ENCODE measurements at regions not wholly inside any gene's neighbourhood (a gene's known extent, or its start where the extent isn't known, plus 50 kb on each side); places are given as distances from the start of the nearest gene placed in this dataset.

DNA sequence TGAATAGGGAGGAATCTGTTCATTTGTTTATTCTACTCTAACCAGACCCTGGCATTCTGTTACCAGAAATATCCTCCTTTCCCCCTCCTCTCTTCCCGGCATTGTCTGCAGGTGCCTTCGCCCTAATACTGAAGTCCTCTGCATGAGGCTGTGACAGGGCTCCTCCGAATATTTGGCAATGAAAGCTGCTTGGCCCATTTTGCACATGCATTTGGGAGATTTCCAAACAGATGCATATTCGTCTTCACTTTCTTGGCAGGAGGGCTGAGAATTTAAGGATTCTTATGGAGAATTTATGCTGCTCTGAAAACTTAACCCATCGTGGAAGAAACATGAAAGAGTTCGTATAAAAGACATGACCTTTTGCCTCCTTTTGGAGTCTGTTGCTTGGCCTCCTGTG is 484.0 kb downstream of the ZNF608 start:
- no peak for DNase-seq (ENCODE audit: low spot score)

DNA sequence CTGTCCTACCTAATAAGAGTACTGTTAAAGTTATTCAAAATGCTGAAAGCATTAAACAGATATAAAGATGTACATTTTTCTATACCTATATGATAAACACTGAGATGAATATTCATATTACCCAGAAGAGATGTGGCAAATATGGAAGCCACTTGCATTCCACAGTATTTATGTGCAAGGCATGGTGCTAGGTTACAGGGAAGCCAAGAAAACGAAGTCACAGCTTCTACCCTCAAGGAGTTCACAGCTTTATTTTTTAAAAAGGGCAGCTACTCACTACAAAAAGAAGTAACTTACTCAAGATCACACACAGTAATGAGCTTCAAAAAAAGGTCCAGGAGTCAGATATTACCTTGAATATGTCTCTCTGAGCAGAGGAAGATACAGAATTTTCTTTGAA is 484.6 kb downstream of the ZNF608 start:
- no peak for DNase-seq (ENCODE audit: low spot score)

DNA sequence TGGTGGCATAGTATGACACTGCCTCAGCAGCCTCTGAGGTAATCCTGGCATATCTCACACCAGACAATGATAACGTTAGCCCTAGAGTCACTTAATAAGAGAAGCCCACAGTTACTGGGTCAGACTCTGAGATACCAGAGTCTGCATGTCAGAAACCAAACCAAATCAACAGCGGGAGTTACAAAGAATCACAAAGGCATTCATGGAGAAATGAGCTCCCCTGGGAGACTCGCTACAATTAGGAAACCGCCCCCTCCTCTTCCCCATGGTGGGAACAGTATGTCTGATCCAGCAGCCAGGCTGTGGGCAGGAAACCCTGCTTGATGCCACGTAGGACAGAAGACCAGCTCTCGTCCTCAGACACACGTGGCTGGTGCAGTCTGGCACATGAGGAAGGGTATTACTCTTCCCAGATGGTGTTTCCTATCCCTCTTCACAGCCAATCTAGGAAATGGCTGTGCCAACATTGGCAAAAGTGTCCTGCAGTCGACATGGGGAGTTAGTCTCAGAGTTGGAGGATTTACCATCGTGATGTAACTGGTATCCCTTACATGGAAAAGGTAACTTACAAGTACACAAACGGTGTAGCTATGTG is 485.4 kb downstream of the ZNF608 start:
- no peak for DNase-seq (ENCODE audit: low spot score)

DNA sequence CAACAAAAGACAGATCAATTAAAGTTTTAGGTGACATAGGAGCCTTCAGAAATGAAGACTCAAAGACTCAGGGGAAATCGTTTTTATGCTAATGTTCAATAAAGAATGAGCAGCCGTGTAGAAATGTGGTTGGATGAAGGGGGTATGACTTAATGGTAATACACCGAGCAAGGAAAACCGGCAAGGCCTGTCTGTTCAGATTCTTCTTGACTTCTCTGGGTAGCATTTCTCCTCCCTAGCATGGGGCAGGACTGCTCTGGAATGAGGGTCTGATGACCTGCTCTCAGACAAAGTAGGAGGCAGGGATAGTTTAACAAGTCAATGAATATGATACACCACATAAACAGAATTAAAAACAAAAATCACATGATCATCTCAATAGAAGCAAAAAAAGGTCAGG is 487.4 kb downstream of the ZNF608 start:
- DNase-seq (ENCODE audit: low spot score) = no peak

DNA sequence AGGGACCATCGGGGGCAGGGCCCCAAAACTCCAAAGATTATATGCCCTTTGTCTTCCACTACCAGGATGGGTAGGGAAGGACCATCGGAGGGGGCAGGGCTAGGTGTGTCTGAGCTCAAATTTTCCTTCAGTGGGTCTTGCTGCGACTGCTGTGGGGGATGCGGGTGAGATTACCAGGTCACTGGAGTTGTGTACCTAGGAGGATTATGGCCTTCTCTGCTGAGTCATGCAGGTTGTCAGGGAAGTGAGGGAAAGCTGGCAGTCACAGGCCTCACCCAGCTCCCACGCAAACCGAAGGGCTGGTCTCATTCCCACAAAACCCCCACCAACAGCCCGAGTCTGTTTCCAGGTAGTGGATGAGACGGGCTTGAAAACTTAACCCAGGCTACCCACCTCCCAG is 489.4 kb downstream of the ZNF608 start:
- no peak for DNase-seq (ENCODE audit: low spot score)

DNA sequence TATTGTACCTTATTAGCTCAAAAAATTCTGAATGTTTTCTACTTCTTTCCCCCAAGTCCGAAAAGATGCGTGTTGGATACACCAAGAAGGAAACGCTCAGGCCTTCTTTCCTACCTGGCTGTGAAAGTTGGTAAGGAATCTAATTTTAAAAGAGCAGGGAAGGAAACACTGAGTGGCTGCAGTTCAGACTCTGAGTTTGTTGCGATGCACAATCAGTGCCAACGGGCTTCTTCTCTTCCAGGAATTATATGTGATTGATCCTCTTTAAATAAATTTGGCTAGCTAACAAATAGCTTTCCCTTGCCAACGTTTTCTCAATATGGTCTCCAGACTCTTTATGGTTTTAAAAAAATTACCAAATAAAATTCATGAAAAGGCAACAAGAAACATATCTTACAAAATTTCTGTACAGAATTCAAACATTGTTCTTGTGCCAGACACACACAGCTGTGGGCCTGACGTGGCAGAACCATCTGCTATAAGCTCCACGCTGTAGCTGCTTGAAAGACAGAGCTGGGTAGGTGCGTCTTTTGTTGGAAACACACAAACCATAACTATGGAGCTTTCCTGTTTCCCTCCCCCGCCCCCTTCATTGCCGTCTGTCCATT is 493.1 kb downstream of the ZNF608 start:
- no peak for DNase-seq (ENCODE audit: low spot score)

DNA sequence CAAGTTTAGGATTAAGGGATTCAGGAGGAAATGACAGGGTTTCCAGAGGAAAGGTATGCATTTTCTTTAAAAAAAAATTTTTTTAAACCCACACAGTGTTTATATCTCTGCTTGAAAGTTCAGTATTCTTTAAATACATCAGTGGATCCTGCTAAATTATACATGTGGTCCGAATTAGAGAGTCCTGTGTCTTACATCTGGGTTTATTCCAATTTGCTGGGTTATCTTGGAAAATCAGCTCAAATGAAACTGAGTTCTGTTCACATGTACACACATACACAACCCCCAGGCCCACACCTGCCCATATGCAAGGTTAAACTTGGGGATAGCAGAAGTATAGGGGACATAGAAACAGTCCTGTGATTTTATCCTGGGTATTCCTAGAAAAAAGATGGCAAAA is 493.7 kb downstream of the ZNF608 start:
- no peak for DNase-seq (ENCODE audit: low spot score)

DNA sequence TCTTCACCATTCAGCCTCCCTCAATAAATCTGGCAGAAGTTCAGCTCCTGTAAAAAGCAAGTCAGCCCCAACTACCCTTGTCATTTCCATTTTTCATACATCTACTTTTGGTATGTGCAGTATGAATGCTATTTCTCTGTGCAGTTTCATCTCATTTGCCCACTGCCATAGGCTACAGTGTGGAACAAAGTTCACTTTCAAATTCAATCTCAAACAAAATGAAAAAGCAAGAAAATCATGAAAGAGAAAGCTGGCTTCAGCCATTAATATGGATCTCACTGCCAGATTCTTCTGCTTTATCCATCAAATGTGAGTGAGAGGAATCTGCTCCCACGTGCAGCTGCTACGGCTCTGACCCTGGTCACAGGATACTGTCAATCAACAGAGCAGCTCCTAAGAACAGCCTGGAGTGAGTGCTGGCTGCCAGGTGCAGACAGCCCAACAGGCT is 494.2 kb downstream of the ZNF608 start:
- no peak for DNase-seq (ENCODE audit: low spot score)

DNA sequence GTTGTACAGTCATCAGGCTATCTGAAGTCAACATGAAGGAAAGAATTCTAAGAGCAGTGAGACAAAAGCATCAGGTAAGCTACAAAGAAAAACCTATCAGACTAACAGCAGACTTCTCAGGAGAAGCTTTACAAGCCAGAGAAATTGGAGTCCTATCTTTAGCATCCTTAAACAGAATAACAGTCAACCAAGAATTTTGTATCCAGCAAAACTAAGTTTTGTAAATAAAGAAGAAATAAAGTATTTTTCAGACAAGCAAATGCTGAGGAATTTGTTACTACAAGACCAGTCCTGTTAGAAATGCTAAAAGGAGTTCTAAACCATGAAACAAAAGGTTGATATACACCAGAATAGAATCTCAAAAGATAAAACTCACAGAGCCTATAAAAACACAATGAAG is 501.2 kb downstream of the ZNF608 start:
- DNase-seq (ENCODE audit: low spot score) = no peak

DNA sequence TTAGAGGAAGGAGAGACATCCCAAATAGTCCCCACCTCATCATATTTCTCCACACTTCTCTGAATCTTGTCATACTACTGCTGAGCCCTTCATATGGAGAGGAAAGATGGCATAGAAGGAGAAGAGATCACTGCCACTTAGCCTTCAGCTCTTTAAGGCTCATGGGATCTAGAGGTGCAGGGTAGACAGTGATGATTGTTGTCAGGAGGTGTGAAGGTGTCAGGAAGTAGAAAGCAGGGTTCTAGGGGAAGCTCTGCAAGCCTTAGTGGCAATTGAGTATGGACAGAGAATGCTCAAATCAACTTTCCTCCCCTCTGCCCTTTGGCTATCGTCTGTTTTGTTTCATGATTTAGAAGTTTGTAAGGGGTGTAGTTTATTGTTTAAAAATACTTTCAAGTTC is 505.7 kb downstream of the ZNF608 start:
- DNase-seq (ENCODE audit: low spot score) = no peak

DNA sequence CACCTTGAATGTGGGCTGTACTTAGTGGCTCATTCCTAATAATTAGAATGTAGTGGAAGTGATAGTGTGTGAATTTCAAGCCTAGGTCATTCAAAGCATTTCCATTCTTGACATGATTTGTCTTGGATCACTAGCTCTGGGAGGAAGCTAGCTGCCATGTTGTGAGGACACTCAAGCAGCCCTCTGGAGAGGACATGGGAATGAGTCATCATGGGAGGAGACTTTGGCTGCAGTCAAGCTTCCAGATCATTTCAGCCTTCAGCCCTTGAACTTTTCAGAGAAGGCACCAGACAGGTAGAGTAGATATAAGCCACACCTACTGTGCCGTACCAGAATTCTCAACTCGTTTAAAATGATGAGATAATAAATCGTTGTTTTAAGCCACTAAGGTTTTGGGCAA is 506.9 kb downstream of the ZNF608 start:
- DNase-seq (ENCODE audit: low spot score) = no peak

DNA sequence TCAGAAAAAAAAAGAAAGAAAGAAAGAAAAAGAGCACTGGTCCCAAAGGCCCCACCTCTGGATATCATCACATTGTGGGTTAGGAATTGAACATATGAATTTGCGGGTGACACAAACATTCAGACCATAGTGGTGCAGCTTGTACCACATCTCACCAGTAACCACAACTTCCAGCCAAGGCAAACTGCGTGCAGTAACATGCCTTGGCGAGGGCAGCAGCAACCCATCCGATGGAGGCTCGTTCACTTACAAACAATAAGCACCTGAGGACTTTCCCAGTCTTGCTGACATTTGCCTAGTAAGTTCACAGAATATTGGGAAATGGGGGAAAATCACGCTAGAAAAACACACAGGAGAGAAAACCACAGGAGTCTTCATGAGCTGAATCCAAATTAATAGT is 508.1 kb downstream of the ZNF608 start:
- DNase-seq (ENCODE audit: low spot score) = no peak

DNA sequence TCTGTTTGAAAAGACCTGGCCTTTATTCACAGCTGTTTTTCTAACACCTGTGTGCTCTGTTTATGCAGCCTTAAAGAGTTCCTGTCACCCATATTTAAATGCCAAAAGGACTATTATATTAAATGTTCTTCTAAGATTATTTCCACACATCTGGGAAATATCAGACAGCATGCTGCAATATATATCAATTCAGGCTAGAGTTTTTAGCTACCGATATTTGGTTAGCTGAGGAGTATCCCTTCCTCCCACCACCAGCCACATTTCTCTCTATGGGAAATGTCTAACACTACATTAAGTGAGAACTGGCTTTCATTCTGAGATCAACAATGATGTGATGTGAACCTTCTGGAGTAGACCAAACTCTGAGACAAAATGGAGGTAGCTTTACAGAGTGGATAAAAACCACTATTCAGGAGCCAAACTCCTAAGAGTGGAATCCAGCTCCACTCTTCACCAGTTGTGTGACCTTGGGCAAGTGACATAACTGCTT is 509.2 kb downstream of the ZNF608 start:
- no peak for DNase-seq (ENCODE audit: low spot score)

DNA sequence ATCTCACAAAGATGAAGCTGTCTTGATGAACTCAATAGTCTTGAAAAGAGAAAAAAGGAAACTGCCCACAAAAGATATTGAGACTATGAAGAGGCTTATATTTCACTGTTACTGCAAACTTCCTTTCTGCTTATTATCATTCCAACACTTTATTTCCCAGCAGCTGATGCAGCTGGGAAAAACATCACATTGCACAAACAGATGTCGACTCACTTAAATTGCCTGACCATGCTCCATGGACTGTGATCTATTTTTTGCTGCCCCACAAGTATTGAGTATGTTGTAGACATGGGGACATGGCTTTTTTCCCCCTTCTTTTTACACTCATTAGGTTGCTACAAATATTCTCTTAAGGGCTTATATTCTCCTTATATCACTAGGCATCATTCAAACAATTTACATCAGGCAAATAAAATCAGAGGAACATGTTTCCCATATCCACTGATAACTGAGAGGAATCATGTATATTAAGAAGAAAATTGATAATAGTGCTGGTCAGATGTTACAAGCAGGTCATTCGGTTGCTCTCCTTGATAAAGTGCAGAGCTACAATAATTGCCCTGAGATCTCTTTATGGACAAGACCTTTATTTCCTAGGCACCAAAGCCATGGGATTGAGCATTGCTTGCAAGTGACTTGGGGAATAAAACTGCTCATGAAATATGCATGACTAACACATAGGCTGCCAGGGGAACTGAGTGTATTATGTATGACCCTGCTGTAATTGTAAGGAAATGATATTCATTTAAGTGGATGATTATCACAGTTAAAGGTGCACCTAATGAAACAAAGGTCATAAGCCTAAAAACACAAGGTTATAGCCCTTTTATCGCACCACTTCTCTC is 509.9 kb downstream of the ZNF608 start:
- DNase-seq (ENCODE audit: low spot score) = no peak

DNA sequence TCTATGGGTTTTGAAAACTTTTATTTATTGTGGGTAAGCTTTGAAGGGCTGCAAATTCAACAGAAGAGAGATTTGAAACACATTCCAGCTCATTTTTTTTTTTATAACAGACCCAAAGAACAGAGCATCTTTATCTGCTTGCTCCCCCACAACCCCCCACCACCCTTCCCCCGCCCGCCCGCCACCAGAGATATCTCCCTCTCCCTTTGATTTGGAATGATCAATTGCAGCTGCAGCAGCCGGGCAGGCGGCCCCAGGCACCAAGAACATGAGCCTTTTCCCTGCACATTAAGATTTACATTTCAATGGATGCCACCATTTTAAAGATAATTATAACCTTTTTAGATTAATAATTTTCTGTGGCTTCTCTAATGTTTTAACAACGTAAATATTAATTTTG is 510.9 kb downstream of the ZNF608 start:
- no peak for DNase-seq (ENCODE audit: low spot score)

DNA sequence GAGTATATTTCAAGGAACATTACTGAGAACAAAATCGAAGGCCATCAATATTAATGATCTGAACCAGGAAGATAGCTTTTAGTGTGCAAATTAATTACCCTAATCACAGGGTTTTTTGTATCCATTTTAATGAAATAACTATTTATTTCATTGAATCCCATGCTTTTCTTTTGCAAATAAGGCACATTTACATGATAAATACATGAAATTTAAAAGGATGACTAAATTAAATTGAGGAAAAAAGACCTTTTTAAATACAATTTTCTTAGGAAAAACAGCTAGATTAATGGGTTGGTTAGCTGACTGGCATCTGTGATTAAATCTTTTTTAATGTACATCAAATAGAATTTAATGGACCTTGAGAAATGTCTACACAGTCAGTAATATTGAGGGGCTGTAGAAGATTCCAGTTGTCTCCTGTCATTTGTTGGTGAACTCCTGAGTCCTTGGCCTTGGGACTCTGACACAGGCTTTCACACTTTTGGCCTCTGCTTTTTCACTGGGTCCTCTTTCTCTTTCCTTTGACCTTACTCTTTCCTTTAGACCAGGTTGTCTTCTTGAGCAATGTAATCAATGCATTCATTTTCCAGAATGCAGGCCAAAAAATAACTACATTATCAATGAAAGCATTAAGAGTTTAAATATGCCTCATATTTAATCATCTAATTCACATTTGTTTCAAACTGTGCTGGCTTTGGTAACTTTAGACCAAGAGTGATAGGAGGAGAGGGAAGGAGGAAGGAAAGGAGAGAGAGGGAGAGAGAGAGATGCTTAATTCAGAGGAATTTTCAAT is 511.5 kb downstream of the ZNF608 start:
- DNase-seq (ENCODE audit: low spot score) = no peak

DNA sequence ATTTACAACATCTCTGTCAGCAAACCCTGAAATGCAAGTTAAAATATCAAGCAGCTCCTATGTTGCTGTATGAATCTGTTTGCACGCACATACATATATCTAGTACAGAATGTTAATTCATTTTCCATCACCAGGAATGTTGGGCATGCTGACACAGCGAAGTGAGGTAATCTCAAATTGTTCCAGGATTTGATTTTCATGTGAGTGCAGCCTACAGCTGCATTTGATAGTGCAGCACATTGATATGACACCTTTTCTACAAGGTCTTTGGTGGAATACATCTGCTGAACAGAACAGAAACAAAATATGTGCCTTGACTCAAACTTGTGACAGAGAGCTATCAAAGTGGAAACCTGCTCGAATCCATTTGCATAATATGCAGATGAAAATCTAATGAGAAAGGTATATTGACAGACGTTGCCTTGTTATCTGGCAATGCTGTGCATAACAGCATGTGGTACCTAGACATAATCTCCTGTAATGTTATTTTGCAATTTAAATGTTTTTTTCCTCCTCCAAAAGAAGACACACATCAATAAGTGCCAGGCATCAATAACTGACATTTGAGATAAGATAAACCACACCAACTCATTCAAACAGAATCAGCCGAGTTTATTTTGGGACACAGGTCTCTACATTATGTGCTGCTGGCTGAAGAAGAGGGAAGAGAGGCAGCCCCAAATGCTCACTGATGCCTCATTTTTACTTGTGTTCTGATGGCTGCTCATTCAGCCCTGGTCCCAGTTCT is 512.2 kb downstream of the ZNF608 start:
- DNase-seq (ENCODE audit: low spot score) = no peak

DNA sequence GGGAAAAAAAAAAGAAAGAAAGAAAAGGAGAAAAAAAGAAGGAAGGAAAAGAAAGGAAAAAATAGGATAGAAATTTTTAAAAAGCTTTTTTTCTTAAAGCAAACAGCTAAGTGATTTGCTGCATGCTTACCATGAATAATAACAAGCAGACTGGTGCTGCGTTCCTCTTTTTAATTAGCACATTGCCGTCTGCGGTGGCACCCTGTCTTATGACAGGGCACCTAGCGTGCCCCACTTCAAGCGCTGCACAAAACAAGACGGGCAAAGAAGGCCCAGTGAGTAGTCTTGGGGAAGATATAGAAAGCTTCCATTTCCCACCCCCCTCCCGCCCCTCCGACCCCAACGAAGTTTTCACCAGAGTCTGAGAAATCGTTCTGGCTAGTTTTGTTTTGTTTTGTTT is 513.9 kb downstream of the ZNF608 start:
- no peak for DNase-seq (ENCODE audit: low spot score)

DNA sequence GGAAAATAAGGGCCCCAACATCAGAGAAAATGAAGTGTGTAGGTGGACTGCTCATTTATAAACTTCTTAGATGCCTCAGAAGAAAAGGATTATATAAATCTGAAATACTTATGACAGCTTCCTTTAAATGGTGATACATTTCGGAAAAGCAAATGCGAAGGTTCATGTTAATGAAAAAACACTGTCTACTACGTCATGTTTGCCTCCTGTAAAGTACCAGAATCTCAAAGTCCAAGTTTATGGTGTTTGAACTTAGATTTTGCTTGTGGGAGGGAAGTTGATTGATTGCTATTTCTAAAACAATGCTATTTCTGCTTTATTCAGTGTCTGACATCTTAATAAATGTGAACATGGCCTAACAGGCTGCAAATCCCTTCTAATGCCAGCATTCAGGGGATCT is 514.6 kb downstream of the ZNF608 start:
- DNase-seq (ENCODE audit: low spot score) = no peak

DNA sequence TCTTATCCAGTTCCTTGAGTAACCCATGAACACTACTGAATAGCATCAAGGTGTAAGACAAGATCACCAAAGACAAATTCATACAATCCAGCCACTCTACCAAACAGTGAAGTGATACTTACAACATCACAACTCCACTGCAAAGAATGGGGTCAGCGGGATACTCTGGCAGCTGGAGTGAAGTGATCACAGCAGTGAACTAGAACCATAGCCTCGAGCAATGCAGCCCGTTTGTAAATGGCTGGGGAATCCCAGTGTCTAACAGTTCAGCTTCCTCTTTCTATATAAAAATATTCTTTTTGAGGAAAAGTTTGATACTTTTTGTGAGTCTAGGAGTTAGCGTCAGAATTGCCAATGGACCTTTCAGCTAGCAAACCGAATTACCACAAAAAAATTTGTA is 515.2 kb downstream of the ZNF608 start:
- no peak for DNase-seq (ENCODE audit: low spot score)

DNA sequence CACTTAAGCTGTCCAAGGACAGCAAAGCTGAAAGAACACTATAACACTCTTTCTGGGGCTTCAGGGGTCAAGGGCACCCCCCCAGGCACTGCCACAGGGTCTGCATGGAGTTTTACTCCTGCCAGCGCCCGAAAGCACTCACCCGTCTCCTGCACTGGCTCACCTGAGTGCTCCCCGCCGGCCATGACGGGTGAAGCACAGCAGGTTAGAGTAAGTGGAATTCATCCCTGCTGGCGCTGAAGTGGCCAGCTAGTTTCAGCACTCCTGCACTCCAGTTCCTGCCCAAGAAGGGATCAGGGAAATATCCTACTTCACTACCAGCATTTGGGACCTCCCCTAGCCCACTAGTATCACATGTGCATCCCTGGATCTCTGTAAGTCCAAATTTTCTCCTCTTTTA is 516.0 kb downstream of the ZNF608 start:
- no peak for DNase-seq (ENCODE audit: low spot score)

DNA sequence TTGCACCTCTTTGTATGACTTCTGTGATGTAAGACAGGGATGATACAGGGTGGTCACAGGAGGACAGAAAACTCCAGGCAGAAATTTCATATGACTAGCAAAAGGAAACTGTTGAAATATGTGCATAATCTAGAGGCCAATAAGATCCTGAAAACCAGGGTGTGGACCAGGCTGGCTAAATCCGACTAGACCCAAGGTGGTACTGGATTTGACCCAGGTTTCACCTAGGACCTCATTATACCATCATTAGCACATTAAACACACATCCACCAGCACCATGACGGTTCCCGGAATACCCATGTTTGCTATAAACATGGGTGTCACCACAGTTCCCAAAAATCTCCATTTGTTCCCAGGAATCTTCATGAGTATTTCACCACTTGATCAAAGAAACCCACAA is 517.1 kb downstream of the ZNF608 start:
- DNase-seq (ENCODE audit: low spot score) = no peak

All from COLO829 (cell line).